ENCODE measurements at regions not wholly inside any gene's neighbourhood (a gene's known extent, or its start where the extent isn't known, plus 50 kb on each side); places are given as distances from the start of the nearest gene placed in this dataset.

GRCh38 chr14:86015511-86015910, 485.6 kb downstream of the FLRT2 start:
- DNase-seq = no peak

GRCh38 chr14:86013641-86014040, 483.7 kb downstream of the FLRT2 start:
- no peak for DNase-seq

- no peak for DNase-seq
Observed at GRCh38 chr14:86012461-86012860, 482.5 kb downstream of the FLRT2 start.

DNA sequence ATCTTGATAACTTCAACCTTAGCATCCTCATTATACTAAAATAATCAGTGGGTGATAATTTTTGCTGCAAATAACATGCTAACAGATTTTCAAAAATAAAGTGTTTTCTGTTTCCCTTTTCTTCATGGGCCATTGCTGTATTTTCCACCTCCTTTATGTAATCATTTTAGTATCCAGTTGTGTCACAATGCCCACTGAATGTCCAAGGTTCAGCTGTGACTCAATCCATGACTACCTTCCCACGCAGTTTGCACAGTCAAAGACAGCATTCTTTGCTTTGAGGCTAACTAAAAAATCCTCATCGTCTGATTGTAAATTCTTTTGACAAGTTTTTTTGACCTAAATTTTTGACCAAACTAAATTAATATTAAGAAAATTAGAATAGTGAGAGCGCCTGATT, 474.1 kb downstream of the FLRT2 start:
- no peak for DNase-seq

DNA sequence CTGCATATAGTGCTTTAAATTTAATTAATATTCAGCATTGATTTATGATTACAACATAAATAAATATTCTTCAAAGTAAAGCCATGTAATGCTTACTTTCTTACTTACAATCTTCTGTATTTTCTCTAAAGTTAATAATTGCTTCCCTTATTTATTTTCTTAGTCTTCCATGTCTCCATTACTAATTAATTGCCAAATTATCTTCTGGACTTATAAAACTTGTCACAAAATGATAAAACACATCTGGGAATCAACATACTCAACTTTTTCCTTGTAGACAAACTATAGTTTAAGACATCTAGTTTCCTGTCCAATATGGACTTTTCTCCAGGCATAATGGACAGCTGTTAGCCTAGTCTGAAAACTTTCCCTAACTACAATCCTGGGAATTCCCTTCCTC, 466.6 kb downstream of the FLRT2 start:
- DNase-seq = no peak

GRCh38 chr14:85991156-85991555, 461.2 kb downstream of the FLRT2 start:
- no peak for DNase-seq

DNA sequence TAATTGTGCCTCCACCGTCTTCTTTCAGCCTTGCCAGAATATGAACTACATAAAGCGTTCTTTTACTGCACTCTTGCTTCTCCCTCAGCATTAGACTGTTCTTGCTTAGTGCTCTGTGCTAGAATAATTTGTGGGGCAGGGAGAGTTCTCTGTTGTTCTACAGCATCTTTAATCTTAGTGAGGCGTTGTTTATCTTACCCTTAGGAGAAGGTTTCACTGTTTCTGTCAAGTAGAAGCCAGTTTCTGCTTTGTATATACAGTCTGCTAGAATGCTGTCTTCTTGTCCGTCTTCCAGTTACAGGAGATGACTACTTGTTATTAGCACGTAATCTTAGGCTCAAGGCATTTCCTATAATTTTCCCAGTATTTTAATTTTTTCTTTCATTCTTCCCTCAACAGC, 458.0 kb downstream of the FLRT2 start:
- DNase-seq = no peak

DNA sequence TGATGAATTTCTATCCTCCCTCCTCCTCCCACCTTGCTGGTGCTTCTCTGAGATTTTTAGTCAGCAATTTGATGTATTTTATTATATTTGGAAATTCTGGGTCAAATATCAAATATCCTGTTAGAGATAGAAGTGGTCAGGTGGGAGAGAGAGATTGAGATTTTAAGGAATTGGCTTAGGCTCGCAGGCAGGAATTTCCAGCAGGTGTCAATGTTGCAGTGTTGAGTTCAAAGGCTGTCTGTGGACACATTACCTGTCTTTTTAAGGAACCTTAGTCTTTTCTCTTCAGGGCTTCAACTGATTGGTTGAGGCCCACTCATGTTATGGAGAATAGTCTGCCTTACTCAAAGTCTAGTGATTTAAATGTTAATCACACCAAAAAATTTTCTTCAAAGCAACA, 457.3 kb downstream of the FLRT2 start:
- DNase-seq = no peak

- DNase-seq = no peak
Observed at GRCh38 chr14:85978582-85979250, 448.8 kb downstream of the FLRT2 start.

DNA sequence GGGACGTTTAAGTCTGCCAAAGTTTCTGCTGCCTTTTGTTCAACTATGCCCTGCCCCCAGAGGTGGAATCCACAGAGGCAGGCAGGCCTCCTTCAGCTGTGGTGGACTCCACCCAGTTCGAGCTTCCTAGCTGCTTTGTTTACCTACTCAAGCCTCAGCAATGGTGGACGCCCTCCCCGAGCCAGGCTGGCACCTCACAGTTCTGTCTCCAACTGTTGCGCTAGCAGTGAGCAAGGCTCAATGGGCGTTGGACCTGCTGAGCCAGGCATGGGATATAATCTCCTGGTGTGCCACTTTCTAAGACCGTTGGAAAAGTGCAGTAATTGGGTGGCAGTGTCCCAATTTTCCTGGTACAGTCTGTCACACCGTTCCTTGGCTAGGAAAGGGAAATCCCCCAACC, 444.7 kb downstream of the FLRT2 start:
- no peak for DNase-seq

DNA sequence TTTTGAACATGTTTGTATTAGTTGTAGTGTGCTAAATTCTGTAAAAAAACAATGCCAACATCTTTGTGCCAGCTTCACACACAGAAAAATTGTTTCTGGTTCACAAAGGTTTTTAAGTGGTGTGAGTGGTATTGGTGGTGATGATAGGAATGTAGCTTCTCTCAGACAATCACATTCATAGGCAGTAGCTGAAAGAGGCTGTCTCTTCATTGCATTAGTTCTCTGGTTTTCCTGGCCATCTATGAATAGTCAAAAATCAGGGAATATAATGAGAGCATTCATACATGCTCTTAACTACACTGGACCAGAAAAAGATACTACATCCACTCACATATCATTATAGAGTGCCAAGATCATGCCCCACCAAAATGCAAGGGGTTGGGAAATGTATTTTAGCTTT, 433.5 kb downstream of the FLRT2 start:
- DNase-seq = no peak

DNA sequence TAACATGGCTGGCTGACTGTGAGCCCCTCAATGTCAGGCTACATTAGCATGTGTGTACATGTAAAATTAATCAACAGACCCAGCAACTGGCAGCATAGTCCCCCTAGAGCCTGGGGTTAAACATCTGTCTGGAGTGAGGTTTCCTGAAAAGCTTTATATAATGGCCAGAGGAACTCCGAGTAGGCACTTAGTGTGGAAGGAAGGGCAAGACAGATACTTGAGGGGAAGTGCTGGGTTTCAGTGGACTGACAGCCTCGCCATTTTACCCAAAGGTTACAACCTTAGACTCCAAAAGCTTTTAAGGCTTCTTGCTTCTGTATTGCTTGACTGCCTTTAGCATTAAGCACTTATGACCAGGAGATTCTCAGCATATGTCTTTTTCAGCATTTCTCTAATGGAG, 430.8 kb downstream of the FLRT2 start:
- DNase-seq = no peak

- DNase-seq = no peak
Observed at GRCh38 chr14:85959063-85959462, 429.1 kb downstream of the FLRT2 start.

DNA sequence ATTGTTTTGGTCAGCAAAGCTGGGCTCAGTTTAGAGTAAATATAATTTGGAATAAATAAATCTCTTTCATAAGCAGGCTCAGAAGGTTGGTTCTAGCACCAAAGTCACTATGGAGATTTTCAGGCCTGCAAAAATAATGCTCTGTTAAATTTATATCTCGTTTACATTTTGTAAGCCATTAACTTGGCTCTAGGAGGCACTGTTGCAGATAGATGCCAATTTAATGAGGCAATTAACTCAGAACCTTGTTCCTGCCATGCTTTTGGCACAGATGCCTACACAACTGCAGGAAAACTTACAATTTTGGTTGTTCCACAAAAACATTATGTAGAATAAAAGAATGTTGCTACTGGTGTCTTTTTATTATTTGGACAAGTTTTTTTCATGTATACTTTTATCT, 428.1 kb downstream of the FLRT2 start:
- no peak for DNase-seq

DNA sequence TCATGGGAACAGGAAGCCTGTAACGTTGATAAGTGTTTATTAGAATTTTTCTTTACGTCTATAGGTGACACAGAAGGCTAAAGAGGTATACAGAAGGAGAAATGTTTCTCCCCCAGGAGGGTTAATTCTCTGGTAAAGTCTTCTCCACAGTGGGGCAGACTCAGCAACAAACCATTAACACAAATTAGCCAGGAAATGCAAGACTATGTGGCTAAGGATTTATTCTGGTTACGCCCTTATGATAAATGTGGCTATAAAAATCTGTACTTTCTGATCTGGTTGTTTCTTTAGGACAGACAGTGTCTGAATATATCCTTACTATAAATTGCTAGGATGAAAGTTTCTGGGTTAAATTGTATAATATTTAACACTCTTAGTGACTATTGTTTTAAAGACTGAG, 423.3 kb downstream of the FLRT2 start:
- no peak for DNase-seq

GRCh38 chr14:85948153-85948552, 418.2 kb downstream of the FLRT2 start:
- no peak for DNase-seq

GRCh38 chr14:85947461-85948139, 417.7 kb downstream of the FLRT2 start:
- DNase-seq = no peak

DNA sequence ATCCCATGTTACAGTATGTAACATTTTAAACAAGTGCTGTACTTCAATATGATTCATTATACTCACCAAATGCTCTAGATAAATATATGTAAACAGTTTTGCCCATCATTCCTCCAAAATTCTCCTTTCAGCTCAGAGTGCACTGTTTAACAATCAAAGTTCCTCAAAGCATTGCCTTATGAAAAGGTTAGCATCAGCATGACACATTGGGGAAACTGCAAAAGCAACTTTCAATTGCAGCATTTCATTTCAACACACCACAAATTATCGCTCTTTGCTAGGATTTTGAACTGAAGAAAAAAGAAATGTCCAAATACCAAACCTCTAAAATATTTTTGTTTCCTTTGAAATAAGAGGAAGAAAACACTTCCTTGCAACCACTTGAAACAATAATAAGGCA, 413.2 kb downstream of the FLRT2 start:
- DNase-seq = no peak

- DNase-seq = no peak
Observed at GRCh38 chr14:85934886-85935254, 404.9 kb downstream of the FLRT2 start.

DNA sequence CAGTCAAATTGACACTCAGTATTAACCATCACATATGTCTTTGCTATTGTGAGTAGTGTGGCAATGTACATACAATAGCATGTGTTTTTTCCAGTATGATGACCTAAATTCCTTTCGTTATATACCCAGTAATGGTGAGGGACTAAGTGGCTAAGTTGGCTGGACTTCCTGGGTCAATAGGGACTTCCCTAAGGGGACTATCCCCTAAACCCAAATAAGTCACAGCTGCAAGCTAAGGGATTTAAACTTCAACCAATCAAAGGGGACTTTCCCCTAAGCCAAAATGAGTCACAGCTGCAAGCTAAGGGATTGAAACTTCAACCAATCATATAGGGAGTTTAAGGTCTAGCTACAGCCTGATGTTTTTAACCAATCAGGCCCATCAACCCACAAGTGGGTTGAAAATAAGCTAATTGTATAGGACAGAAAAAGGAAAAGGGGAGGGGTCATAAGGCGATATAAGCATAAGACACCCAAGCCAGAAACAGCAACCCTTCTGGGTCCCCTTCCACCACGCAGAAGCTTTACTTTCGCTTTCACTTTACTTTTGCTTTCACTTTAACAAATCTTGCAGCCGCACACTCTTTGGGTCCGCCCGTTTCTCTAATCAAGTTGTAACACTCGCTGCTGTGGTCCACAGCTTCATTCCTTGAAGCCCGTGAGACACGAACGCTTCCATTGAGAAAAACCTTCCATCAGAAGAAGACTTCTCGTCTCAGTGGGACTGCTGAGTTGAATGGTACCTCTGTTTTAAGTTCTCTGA, 404.4 kb downstream of the FLRT2 start:
- no peak for DNase-seq

DNA sequence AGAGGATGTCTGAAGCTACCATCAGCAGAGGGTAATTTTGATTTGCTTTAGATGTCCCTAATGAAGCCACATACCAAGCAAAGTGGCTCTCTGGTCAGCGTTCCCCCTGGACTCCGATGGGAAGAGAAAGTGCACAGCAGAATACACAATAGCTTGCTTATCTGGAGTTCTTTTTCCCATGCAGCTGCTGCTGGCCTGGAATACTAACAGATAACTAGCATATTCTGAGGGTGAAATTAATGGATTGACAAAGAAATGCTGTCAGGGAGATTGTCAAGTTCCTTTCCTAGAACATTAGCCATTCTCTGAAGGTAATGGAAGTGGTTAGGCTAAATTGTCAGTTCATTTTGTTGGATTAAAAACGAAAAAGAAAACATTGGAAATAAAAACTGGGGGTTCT, 391.3 kb downstream of the FLRT2 start:
- DNase-seq = no peak

DNA sequence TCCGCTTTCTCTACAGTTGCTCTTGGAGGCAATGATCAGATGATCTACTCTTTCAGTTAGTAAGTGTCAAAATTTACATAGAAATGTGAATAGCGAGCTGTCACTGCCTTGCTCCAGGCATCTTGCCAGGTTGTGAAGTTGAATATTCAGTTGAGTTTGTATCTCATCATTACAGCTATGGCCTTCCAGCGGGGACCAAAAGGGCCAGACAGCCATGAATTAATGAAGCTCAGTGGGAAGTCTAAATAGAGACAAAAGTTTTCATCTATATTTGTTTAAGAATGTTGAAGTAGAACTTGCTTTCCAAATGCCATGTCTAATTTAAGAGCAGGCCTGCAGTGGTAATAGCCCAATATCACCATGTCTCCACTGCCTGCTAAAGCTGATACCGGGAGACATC, 387.8 kb downstream of the FLRT2 start:
- no peak for DNase-seq

DNA sequence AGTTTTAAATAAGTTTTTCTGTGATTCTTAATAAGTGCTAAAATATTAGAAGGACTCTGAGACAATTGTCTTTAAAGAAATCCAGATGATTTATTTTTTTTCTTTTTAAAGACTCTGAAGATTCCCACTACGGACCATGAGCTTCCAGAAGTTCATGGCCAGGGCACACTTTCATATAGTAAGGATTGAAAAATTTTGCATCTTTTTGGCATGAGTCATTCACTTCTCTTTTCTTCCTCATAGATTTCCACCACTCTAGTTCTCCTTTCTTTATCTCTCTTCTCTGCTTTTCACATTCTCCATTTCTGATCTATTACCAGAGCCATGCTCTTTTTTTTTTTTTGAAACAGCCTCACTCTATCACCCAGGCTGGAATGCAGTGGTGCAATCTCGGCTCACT, 385.8 kb downstream of the FLRT2 start:
- no peak for DNase-seq

- no peak for DNase-seq
Observed at GRCh38 chr14:85912141-85912540, 382.2 kb downstream of the FLRT2 start.
